ENCODE measurements at regions not wholly inside any gene's neighbourhood (a gene's known extent, or its start where the extent isn't known, plus 50 kb on each side); places are given as distances from the start of the nearest gene placed in this dataset.

DNA sequence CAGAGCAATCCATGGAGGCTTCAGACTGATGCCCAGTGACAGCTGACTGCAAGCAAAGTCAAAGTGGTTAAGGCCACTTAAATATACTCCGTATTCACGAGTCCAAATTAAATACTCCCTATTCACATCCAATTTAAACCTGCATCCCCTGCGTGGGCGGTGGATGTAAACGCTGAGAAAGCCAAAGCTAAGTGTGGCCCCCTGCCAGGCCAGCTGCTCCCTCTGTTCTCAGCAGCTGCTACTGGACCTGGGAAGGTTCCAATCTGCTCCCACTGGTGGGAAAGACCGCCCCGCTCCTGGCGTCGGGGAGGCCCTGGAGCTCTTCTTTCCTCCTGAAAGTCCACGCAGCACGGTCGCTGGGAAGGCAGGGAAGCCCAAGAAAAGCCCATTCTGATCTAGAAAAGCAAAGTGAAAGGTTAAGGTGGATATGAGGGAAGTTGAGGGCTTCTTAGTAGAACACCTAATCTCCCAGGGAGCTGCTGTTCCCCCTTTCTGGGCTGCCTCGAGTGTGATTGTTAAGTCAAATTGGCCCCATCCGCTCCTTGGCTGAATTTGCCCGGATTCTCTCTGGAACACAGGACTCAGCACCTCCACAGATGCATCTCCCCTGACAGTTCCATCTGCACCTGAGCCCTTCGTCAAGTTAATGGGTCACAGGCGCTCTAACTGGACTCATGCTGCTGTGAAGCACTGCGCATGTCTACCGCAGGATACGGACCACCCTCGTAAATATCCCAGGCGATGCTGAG, 205.5 kb downstream of the USP12 start:
- no peak for DNase-seq

DNA sequence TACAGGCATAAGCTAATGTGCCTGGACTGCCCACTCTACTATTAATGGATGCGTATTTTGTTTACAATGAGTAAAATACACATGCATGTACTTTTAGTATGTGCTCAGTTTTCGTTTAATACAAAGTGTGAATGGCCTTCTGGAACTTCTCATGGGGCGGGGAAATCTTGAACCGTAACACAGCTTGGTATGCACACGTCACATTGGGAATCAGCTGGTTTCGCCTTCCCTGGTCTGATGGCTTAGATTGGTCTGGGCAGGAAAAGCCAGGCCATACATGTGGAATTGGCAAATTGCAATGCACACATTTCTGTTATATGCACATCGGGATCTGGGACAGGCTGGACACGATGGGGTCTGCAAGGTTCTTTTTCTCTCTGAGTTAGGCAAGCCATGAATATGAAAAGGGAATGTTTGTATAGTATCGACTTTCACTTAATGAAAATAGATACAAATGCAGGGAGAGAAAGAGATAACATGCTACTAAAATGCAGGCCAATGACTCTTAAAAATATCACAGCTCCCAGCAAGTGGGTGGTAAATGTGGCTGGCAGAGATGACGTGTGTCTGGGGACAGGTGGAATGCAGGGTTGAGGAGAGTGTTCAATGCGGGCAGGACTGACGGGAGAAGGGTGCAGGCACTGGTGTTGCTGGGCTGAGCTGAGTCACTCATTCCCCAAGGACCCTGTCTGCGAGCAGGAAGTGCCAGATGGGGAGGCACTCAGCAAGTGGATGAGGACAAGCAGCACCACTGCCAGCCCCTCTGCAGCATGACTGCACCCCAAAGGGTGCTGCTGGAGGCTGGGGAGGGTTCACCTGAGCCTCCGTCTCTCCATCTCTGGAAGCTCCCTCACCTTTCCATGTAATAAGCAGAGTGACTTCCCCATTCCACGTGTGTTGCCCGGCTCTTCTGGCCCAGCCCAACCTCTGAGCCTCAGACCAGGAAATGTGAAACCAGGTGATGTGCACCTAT, 204.0 kb upstream of the GPR12 start:
- peak; percentile 2 for DNase-seq

DNA sequence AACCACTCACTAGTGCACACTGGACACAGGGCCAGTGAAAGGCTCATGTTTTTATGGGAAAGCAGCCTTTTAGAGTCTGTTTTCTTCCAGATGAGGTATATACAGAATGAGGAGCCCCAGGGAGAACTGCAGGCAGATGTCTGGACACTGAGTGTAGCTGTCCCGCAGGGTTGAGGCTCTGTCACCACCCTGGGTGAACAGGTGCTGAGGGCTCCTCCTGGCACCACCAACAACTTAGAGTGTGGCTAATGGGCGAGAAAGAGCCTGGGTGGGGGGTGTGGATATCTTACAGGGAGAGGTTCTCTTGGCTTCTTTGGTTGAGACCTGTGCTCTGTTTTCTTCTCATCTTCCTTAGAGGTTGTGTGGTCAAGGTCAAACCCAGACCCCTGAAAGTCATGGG, 202.1 kb upstream of the GPR12 start:
- no peak for DNase-seq

DNA sequence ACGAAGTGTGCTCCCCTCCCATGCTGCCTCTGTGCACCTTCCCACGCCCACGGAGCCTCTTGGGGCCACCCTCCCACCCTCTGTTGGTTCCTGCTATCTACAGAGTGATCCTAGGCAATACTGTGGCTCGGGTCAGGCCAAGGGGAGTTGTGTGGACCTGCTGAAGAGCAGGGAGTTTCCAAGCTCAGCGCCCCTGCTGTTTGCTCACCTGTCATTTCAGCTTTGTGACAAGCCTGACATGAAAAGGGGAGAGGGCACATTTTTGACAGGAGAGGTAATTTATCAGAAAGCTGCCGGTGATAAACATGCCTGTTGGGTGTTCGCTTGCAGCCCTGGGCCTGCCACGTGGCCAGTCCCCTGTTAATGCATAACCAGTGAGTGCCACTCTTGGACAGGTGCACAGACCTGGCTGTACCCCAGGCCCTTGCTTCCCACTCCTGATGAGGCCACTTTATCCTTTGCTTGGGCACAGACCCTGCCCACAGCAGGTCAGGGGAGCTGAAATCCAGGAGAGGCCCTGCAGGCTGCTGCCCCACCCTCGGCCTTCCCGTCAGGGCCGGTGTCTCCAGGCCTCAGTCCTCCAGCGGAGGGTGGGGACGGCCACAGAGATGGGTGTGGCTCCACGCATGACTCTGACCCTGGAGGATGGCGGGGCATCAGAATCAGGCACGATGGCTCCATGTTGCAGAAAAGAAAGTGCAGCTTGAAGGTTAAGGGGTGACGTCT, 201.5 kb upstream of the GPR12 start:
- no peak for DNase-seq

DNA sequence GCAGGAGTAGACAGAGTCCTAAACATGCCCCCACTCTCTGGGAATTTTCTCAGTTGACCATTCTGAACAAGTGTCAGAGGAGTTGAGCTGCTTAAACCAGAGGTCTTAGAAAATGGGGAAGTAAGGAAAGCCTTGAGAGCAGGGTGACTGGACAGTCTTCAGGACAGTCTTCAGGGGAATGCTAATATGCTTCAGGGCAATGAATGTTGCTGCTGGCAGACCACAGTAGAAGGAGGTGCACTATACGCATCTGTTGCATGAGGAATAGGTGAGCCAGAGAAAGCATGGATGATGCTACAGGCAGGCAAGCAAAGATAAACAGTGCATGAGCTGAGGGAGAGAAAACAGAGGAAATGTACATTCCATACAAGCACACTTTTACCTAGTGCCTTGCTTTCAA, 196.6 kb upstream of the GPR12 start:
- DNase-seq = no peak

DNA sequence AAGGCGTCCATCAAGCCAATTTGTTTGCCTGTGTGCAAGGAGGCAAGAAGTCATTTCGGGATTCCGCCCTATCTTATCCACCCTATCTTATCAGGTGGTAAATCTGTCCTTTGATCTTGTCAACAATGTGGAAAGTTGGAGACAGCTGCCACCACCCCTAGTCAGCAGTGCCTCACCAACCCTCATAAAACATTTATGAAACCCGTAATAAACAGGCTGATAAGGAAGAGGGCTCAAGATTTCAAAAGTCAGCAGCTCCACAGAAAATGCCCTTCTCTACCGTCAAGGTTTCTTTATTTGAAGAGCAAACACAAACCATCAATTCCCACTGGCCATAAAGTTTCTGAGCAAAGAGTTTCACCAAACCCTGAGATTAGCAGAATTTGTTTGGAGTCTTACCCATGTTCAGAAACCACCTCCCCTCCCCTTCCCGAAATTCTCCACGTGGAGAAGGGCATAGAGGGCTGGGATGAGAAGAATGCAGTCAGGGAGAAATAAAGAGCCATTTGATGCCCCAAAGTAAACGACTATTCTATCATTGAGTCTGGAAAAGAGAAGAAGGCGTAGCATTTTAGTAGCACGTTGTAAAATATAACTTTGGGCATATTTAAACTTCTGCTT, 196.0 kb upstream of the GPR12 start:
- DNase-seq = no peak

DNA sequence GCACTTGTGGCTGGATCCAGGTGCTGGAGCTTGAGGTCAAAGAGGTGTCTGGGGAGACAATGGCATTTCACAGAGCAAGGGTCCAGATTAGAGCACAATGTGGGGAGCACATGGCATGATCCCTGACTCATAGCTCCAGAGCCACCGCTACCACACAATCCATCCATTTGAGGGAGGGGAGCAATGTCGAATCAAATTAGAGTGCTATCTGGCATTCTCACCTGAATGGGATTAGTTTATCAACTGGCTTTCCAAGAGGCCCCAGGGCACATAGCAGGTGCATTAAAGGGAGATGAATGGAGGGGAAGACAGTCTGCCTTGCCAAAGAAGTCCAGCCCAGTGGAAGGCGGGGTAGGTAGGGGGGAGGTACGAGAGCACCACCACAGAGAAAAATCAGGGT, 194.4 kb upstream of the GPR12 start:
- DNase-seq = no peak

DNA sequence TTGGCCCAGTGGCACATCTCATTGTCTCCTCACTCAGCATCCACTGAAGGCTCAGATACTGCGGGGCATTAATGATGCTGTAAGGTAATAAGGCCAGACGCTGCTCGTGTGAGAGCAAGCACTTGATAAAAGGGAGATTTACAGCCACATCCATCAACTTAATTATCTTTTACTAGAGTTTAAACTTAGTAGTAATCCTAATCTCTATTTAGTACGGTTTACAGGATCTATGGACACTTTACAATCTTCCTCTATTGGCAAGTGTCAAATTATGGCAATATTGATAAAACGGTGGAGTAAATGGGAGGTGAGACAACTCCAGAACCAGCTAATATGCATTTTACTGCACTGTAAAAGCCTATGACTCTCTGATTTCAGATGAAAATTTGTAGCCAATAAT, 192.7 kb upstream of the GPR12 start:
- no peak for DNase-seq

DNA sequence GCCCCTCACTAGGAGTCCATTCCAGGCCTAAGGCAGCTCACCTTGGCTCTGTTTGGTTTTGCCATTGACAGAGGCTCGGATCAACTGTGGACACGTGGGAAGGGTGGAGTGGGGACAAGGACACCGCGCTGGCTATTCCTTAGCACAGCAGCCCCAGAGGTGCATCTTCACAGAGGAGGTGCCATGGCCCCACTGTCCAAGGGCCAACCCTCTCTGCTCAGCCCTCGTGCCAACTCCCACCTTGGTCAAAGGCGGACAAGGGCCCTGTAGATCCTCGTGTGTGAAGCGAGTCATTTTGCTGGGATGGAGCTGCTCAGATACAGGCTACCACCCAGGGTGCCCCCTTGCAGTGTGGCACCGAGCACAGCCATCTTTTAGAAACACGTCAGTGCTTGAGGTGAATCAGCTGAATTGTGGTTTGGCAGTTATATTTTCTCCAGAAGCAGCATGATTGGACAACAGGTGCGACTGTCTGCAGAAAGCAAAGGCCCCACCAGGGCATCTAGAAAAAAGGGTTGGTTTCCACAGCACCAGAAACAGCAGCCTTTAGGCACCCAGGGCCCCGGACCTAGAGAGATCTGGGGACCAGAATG, 192.1 kb upstream of the GPR12 start:
- no peak for DNase-seq

DNA sequence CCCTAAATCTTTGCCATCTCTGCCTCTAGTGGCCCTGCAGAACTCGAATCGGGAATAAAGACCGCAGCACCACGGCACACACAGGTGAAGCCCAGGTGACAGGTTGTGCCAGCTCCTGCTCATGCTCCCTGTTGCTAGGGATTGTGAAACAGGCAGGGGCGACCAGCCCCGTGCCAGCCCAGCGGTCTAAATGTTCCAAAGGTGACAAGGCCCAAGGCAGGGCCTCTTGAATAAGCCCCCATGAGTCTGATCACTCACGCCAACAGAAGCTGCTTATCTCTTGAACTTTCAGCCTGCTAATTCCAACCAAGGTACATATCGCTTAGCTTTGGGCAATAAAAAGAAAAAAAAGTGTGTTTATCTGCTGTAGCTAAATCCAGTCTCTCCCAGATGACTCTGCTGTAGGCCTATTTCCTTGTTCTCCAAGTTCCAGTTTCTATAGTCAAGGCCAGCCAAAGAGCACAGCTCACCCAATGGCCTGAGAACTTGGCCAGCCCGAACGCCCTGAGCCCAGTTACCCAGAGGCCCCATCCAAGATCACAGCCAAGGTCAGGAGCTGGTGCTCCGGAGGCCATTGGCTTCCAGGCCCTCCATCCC, 191.1 kb upstream of the GPR12 start:
- DNase-seq = no peak

DNA sequence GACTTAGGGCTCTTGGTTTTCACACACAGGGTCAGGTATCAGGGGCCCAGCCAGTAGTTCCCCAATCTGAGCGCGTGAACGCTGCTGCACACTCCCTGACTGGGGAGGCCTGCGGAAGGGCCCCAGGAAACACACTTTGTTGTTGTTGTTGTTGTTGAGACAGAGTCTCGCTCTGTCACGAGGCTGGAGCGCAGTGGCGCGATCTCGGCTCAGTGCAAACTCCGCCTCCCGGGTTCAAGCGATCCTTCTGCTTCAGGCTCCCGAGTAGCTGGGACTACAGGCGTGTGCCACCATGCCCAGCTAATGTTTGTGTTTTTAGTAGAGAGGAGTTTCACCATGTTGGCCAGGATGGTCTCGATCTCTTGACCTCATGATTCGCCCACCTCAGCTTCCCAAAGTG, 190.4 kb upstream of the GPR12 start:
- no peak for DNase-seq

DNA sequence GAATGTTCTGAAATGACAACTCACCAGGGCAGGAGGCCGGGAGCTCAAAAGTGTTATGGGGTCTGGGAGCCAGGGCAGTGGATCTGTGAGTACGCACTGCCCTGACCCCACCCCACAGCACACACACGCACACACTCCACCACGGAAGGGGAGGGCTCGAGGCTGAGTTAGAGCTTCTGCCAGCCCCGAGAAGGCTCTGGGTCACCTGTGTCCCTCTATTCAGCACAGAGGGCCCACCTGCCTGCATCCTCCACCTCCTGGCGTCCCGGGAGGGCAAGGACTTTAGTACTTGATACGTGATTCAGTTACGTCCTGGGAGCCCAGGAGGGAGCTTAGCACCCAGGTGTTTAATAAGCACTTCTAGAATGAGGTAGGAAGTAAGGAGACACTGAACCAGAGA, 190.0 kb upstream of the GPR12 start:
- no peak for DNase-seq

DNA sequence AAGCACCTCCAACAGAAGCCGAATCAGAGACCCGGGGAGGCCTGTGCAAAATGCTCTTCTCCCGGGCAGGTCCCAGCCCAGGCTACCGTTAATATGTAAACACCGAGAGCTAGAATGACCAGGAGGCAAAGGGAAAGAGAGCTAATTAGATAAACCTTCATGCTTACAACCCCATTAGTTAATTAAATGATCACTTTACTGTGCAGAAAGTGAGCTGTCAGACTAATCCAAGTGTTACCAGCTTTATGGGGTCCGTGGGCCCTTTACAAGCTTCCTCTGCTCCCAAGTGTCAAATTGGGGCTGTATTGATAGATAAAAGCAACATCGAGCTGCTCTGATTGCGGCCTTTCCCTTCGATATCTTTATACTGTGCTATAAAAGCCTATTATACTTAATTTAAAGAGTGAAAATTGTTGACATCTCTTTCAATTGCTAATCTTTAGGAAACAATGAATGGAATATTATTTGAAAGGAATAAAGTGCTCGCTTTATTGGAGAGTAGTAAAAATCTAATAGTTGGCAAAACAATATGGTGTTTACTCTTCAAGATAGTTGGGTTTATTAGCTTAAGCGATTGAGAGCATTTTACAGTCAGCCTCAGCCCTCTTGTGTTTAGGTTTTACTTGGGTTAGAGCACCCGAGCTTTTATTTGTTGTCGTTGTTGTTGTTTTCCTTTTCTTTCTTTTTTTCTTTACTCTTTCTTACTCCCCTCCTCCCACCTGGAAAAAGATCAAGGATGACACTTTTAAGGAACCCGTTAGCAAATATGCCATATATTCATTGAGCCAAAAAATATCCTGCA, 189.3 kb upstream of the GPR12 start:
- DNase-seq = no peak

DNA sequence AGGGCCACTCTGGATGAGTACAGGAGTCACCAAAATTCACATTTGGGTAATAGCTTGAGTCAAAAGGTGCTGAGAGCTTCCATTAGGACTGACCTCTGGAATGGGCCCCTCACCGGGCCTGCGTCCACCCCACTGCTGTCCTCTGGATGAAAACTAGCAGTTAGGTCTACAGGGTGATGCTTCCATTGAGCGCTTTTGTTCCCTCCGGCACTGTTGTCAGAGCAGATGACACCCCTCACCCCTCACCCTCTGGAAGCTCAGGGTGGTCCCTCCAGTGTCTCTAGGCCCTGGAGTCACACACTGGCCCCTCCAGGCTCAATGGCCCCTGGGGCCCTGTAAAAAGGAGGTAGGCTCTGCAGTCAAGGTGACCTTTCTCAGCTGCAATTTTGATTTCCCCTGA, 187.8 kb upstream of the GPR12 start:
- DNase-seq = no peak

DNA sequence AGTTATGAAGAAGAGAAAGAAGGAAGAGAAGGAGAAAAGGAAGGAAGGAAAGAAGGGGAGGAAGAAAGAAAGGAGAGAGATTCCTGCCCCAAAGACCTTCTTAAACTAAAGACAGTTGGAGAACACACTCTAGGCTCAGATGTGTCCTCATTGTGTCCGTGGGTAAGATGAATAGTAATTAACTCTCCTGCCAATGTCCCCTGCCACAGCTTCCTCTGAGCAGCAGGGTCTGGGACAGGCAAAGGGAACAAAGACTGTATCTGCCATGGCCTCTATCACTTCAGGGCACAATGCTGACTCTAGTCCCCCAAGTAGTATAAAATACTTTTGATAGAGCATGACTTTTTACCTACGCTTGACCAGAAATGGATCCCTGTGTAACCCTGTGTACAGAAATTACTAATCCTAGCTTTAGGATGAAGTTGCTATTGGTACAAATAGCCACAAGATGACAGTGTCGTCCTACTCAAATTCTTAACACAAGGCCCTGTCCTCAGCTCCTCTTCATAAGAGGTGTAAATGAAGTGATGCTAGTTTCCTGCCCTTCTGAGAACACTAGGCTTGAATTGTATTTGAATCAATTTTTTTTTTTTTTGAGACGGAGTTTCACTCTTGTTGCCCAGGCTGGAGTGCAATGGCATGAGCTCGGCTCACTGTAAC, 186.2 kb upstream of the GPR12 start:
- DNase-seq = peak; percentile 0

DNA sequence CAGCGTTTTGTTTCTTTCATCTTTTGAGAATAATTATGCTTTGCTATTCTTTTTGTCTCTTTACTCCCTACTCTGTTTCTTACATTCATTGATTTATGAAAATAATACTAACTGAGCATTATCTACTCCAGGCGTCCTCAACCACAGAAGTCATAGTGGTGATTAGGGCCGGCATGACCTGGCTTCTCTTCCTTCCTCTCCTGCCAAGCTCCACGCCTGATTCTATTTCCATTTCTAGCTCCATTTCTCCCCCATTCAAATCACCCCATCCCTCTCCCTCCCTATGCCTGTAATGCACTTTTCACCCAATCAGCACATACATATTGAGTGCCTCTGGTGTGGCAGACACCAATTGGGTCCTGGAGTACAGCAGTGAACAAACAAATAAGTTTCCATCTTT, 183.2 kb upstream of the GPR12 start:
- no peak for DNase-seq

DNA sequence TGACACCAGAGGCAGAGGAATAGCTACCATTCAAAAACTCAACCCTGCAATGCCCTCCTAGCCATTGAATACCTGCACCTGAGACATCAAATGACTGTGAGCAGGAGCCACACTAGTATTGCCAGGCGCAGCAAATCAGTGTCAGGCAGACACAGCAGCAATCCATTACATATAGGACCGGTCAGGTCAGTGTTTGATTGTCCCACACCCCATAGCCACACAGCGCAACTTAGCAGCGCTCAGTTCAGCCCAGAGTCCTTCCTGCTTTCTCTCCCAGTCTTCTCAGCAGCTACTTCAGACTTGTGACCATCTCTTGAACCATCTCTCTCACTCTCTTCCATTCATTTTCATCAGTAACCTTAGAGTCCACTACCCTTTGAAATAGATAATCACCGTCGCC, 181.6 kb upstream of the GPR12 start:
- DNase-seq = no peak

DNA sequence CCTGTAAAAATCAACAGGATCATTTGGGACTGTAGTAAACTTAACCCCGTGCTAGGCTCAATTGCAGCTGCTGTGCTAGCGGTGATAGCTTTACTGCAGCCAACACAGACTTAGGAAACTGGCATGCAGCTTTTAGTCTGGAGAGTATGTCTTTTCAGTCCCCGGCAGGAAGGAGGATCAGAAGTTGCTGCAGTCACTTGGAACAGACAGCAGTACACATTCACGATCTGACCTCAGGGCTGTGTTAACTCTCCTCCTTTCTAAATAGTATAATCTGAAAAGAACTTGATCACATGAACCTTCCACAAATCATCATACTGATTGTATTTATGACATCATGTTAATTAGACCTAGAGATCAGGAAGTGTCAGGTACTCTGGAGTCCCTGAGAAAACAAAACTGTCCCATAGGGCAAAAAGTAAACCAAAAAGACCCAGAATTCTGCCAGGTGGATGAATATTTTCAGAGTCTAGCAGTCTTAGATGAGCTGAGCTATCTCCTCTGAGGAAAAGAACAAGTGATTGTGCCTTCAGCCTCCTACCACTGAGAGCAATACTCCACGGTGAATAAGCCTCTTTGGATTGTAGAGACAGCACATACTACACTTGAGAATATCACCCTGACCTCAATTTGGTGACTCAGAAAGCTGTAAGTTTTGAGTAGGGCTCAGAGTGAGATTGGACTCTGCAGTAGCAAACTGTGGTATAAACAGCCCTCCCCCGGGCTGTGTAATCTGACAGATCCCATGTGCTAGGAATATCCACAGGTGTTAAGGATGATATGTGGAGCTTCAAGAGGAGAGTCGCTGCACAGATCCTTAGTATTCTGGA, 181.0 kb upstream of the GPR12 start:
- no peak for DNase-seq

DNA sequence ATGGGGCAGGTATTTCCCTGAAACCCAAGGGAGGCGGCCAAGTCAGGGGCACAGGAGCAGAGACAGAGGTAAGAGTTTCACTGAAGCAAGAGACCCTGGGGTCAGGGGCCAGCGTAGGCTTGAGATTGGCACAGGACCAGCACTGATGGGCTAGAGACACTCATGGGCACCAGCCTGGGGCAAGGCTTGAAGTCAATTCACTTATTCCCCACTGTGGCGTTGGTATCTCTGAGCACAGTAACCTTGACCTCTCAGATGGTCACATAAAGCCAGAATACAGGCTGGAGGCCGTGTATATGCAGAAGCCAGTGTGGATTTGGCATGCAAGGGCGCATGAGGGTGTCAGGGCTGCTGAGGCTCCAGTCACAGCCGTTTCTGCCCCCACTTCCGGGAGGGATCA, 173.5 kb upstream of the GPR12 start:
- DNase-seq = no peak

DNA sequence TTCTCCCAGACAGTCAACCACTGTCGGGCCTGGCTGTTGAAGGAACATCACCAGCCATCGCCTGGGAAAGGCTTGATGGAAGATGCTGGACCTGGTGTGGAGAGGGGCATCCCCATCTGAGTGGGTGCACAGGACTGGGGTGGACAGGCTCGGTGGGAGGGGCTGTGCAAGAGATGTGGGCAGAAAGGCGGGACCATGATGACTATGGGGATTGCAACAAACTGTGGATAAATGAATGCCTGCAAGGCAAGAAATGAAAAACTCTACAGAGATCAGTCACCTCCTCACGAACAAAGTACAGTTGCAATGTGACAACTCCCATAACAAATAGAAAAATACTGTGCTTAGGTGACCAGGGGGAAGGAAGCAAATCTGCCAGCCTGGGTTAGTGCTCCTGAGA, 171.9 kb upstream of the GPR12 start:
- DNase-seq = no peak
